ENCODE measurements at regions not wholly inside any gene's neighbourhood (a gene's known extent, or its start where the extent isn't known, plus 50 kb on each side); places are given as distances from the start of the nearest gene placed in this dataset.

DNA sequence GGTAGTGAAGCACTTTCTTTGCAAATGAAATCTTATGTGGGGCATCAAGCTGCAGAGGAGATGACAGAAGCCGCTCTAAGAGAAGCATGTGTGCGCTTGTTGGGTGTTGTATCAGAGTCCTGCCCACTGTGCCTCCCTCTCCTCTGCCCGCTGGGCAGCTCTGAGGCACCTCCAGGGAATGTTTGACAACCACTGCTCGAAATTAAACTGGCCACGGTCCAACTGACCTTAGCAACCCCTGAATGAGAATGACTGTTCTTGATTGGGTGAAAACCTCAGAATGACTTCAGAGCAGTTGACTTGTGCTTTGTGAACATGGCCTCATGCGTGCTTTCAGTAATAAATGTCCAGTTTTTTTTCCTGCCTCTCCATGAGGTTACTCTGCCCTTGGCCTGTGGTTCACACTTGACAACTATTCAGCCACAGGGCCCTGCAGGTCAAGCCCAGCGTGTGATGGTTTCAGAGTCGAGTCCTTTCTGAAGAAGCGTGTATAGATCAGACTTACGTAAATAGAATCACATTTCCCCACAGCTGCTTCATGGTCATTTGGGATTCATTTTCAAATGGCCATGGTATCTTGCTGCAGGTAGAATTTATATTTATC lies 94.9 kb downstream of the SLC4A3 start:
- BruUV-seq (replicated peaks) = no TSS peak
- Histone ChIP-seq H3K4me3 (replicated peaks in 1 of 3; ENCODE audit: insufficient read depth in 1 of 3, low read depth in 2 of 3, low read length in 3 of 3) (no peak overlapping the region), H3K36me3 (replicated peaks in 1 of 2; ENCODE audit: control insufficient read depth in 1 of 2, insufficient read depth in 2 of 2, low read length in 2 of 2) (no peaks in the 10 kb centered on the region), H3K4me1 (ENCODE audit: insufficient read depth, low read length) (peaks cover 8% of the 10 kb centered on the region), H3K27me3 (ENCODE audit: control insufficient read depth in 1 of 2, insufficient read depth in 2 of 2, low read length in 2 of 2) (peaks cover 0 to 9% of the 10 kb centered on the region in 2 experiments; a peak in 2 of 5 replicates), H4K20me1 (ENCODE audit: insufficient read depth, low read length) (no peaks in the 10 kb centered on the region), H3K9me3 (ENCODE audit: low read length) (no peaks in the 10 kb centered on the region), H2AFZ (ENCODE audit: low read length) (no peak overlapping the region), H3K79me2 (ENCODE audit: insufficient read depth, low read length) (no peaks in the 10 kb centered on the region), H3K27ac (ENCODE audit: extremely low read length, insufficient read depth, low read length) (no peak overlapping the region), H3K4me2 (ENCODE audit: low read depth, low read length) (no peak overlapping the region), H3K9ac (ENCODE audit: insufficient read depth, low read depth, low read length) (no peak overlapping the region)
- intact Hi-C loops (cut with micrococcal nuclease; ENCODE audit: unreplicated experiment) = no loop called here
- ATAC-seq (peak; percentile 69), FAIRE-seq (no peak), DNase-seq (ENCODE audit: low spot score) (peak; percentile 60)
- POLR2A ChIA-PET = no interaction called here
- TF ChIP-seq MXD4 (CRISPR knock-in tag; IDR thresholded peaks at IDR 0.05) = no peak
- TF ChIP-seq NR2F1 (CRISPR knock-in tag; IDR thresholded peaks at IDR 0.05) = peak; percentile 19 to 33; a peak in 1 of 4 replicates
- TF ChIP-seq, protein P1, sequence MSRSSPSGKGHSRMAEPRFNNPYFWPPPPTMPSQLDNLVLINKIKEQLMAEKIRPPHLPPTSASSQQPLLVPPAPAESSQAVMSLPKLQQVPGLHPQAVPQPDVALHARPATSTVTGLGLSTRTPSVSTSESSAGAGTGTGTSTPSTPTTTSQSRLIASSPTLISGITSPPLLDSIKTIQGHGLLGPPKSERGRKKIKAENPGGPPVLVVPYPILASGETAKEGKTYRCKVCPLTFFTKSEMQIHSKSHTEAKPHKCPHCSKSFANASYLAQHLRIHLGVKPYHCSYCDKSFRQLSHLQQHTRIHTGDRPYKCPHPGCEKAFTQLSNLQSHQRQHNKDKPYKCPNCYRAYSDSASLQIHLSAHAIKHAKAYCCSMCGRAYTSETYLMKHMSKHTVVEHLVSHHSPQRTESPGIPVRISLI (CRISPR knock-in tag; IDR thresholded peaks at IDR 0.05; ENCODE audit: borderline replicate concordance) = peak; percentile 39; the same call in 1 of the 2 replicates
- no peak for TF ChIP-seq BRCA1 (CRISPR knock-in tag; IDR thresholded peaks at IDR 0.05)
- TF ChIP-seq SALL1 (CRISPR knock-in tag; IDR thresholded peaks at IDR 0.05) = 0 out of 2 replicates have a peak, but pooled peaks have one; percentile 15
- TF ChIP-seq GTF3A (CRISPR knock-in tag; conservative IDR thresholded peaks at IDR 0.05) = no peak
- TF ChIP-seq, protein P2, sequence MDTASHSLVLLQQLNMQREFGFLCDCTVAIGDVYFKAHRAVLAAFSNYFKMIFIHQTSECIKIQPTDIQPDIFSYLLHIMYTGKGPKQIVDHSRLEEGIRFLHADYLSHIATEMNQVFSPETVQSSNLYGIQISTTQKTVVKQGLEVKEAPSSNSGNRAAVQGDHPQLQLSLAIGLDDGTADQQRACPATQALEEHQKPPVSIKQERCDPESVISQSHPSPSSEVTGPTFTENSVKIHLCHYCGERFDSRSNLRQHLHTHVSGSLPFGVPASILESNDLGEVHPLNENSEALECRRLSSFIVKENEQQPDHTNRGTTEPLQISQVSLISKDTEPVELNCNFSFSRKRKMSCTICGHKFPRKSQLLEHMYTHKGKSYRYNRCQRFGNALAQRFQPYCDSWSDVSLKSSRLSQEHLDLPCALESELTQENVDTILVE (CRISPR knock-in tag; IDR thresholded peaks at IDR 0.05) = no peak
- TF ChIP-seq, protein P3, sequence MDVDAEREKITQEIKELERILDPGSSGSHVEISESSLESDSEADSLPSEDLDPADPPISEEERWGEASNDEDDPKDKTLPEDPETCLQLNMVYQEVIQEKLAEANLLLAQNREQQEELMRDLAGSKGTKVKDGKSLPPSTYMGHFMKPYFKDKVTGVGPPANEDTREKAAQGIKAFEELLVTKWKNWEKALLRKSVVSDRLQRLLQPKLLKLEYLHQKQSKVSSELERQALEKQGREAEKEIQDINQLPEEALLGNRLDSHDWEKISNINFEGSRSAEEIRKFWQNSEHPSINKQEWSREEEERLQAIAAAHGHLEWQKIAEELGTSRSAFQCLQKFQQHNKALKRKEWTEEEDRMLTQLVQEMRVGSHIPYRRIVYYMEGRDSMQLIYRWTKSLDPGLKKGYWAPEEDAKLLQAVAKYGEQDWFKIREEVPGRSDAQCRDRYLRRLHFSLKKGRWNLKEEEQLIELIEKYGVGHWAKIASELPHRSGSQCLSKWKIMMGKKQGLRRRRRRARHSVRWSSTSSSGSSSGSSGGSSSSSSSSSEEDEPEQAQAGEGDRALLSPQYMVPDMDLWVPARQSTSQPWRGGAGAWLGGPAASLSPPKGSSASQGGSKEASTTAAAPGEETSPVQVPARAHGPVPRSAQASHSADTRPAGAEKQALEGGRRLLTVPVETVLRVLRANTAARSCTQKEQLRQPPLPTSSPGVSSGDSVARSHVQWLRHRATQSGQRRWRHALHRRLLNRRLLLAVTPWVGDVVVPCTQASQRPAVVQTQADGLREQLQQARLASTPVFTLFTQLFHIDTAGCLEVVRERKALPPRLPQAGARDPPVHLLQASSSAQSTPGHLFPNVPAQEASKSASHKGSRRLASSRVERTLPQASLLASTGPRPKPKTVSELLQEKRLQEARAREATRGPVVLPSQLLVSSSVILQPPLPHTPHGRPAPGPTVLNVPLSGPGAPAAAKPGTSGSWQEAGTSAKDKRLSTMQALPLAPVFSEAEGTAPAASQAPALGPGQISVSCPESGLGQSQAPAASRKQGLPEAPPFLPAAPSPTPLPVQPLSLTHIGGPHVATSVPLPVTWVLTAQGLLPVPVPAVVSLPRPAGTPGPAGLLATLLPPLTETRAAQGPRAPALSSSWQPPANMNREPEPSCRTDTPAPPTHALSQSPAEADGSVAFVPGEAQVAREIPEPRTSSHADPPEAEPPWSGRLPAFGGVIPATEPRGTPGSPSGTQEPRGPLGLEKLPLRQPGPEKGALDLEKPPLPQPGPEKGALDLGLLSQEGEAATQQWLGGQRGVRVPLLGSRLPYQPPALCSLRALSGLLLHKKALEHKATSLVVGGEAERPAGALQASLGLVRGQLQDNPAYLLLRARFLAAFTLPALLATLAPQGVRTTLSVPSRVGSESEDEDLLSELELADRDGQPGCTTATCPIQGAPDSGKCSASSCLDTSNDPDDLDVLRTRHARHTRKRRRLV (CRISPR knock-in tag; IDR thresholded peaks at IDR 0.05) = no peak
- TF ChIP-seq NCOA2 (CRISPR knock-in tag; IDR thresholded peaks at IDR 0.05) = no peak
- TF ChIP-seq NR2F6 (IDR thresholded peaks at IDR 0.05) = peak; percentile 47; the same call in 1 of the 2 replicates
- TF ChIP-seq NR2F6 (CRISPR knock-in tag; IDR thresholded peaks at IDR 0.05) = no peak
- TF ChIP-seq RARA (CRISPR knock-in tag; IDR thresholded peaks at IDR 0.05) = peak; percentile 47
- TF ChIP-seq, protein P4, sequence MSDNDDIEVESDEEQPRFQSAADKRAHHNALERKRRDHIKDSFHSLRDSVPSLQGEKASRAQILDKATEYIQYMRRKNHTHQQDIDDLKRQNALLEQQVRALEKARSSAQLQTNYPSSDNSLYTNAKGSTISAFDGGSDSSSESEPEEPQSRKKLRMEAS (IDR thresholded peaks at IDR 0.05) = peak; percentile 30; the same call in 1 of the 2 replicates
- CTCF ChIA-PET (ENCODE audit: low intra/inter-chr PET ratio, low total read pairs) = no interaction called here
- whole genome bisulfite sequencing (ENCODE audit: low lambda C conversion rate) = 4% methylated on average over 10 of the region's 10 CpGs
- in situ Hi-C loops (cut with HindIII; ENCODE audit: extremely low pct_ligation_motif_present, low pct_unique_long_range_greater_than_20kb) = no loop called here
